Sigmoid colon (tissue), 6 donors: ENCODE measurements at regions not wholly inside any gene's neighbourhood (a gene's known extent, or its start where the extent isn't known, plus 50 kb on each side); places are given as distances from the start of the nearest gene placed in this dataset.

Experiments
- DNase-seq: peaks from one replicate; pipeline ENCODE4 v3.0.0-alpha.2; 2019
- H3K27ac ChIP-seq, 4 donors: fragments of 200-600 bp; sonication (generic); one replicate each; pipeline ENCODE4 v1.5.1; 2016 to 2019; ENCODE audit warnings: mild to moderate bottlenecking in 1 of 4
- H3K27me3 ChIP-seq, 3 donors: fragments of 200-600 bp; sonication (generic); one replicate each; pipeline ENCODE4 v1.5.1; 2019; ENCODE audit warnings: mild to moderate bottlenecking in 1 of 3
- H3K36me3 ChIP-seq, 4 donors: fragments of 200-600 bp; sonication (generic); one replicate each; pipeline ENCODE4 v1.5.1; 2016 to 2019
- H3K4me1 ChIP-seq, 4 donors: fragments of 200-600 bp; sonication (generic); one replicate each; pipeline ENCODE4 v1.5.1; 2017 to 2019
- H3K4me3 ChIP-seq, 4 donors: fragments of 200-600 bp; sonication (generic); one replicate each; pipeline ENCODE4 v1.5.1; 2017 to 2019; ENCODE audit warnings: mild to moderate bottlenecking in 2 of 4, moderate library complexity in 1 of 4
- H3K9me3 ChIP-seq, 4 donors: fragments of 200-600 bp in 3 of 4; sonication (generic) in 3 of 4; one replicate each; pipeline versions ENCODE4 v1.5.1 to v1.6.1; 2013 to 2019
- EP300 ChIP-seq, 4 donors: sonication (generic); formaldehyde crosslinking; IDR thresholded peaks; one replicate each; pipeline ENCODE4 v1.6.1; 2017; ENCODE audit warnings: antibody characterized with exemption in 4 of 4
- POLR2A ChIP-seq, 2 donors: fragments of 450-650 bp; IDR thresholded peaks; one replicate each; pipeline ENCODE4 v1.6.1; 2016; ENCODE audit warnings: antibody characterized with exemption in 2 of 2, mild to moderate bottlenecking in 2 of 2, moderate library complexity in 2 of 2
- POLR2AphosphoS5 ChIP-seq, 4 donors: sonication (generic); formaldehyde crosslinking; IDR thresholded peaks; one replicate each; pipeline ENCODE4 v1.6.1; 2017; ENCODE audit warnings: antibody characterized with exemption in 4 of 4
- WGBS, 2 donors: extraction: QIAGEN DNeasy Blood & Tissue Kit; methylation state at CpG; one replicate each; pipeline ENCODE4 v1.1.7; 2013; 5-methylcytosine and 5-hydroxymethylcytosine counted together
- intact Hi-C: fragments of 100-400 bp; cut with DNase I; formaldehyde crosslinking; loops from one replicate; pipeline ENCODE4 v1.15.1; 2023
- TF ChIP-seq, protein P1 (sequence below), 4 experiments: fragments of 450-650 bp in 3 of 4; fragments of 200-600 bp in 1 of 4; IDR thresholded peaks; one replicate each; pipeline ENCODE4 v1.5.1; 2016 to 2019; ENCODE audit warnings: antibody characterized with exemption in 4 of 4, mild to moderate bottlenecking in 3 of 4, moderate library complexity in 2 of 4
- donor health status: healthy with polysubstance abuse.
- donor health status: healthy.

DNA sequence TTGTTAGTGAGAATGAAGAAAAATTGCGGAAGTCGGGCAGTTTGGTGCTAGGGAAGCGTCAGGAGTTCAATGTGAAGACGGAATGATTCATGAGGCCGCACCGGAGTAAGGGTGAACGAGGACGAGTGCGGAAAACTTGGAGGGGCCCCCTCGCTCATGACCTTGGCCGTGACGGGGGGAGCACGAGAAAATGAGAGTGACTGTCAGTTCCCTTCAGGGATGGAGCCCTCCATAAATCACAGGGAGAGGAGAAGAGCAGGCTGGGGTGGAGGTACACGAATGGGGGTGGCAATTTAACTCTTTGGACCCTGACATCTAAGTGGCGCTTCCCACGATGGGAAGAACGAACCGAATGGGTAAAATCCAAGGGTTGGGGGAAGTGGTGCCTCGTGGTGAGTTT is 486.4 kb downstream of the TSHZ3 start:
- no peaks in the 10 kb centered on the region for H3K36me3 ChIP-seq
- H3K27me3 ChIP-seq, result no peaks in the 10 kb centered on the region
- DNase-seq, result no peak
- no peaks in the 10 kb centered on the region for H3K9me3 ChIP-seq
- intact Hi-C loops, result no loop called here
- H3K4me3 ChIP-seq, result no peak overlapping the region
- WGBS, 2 donors, result 81 to 82% methylated on average over 19 of the region's 19 CpGs
- H3K27ac ChIP-seq, result no peak overlapping the region
- H3K4me1 ChIP-seq, result no peaks in the 10 kb centered on the region
- no peak for TF ChIP-seq EP300 (IDR thresholded peaks at IDR 0.05)
- TF ChIP-seq, protein P1, sequence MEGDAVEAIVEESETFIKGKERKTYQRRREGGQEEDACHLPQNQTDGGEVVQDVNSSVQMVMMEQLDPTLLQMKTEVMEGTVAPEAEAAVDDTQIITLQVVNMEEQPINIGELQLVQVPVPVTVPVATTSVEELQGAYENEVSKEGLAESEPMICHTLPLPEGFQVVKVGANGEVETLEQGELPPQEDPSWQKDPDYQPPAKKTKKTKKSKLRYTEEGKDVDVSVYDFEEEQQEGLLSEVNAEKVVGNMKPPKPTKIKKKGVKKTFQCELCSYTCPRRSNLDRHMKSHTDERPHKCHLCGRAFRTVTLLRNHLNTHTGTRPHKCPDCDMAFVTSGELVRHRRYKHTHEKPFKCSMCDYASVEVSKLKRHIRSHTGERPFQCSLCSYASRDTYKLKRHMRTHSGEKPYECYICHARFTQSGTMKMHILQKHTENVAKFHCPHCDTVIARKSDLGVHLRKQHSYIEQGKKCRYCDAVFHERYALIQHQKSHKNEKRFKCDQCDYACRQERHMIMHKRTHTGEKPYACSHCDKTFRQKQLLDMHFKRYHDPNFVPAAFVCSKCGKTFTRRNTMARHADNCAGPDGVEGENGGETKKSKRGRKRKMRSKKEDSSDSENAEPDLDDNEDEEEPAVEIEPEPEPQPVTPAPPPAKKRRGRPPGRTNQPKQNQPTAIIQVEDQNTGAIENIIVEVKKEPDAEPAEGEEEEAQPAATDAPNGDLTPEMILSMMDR (IDR thresholded peaks at IDR 0.05), result no peak
- no peak for TF ChIP-seq POLR2AphosphoS5 (IDR thresholded peaks at IDR 0.05)
- TF ChIP-seq POLR2A (IDR thresholded peaks at IDR 0.05), result no peak

DNA sequence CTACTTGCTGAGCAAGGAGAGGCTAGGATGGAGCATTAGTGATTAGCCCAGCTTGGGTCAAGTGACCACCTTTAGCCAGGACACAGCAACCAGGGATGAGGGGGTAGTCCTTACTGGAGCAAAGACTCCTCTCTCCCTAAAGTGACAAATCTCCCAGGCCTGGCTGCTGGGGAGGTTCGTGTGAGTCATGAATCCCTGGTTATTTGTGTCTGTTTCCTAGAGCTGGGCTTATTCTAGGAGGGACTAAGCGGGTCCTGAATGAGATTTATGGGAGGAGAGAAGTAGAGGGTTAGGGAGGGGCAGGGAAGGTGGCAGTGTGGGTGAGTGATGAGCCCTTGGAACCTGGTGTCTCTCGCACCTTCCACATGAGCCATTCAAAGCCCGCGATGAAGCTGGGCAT is 487.3 kb downstream of the TSHZ3 start:
- Histone ChIP-seq H3K27ac (no peak overlapping the region), H3K27me3 (no peaks in the 10 kb centered on the region), H3K9me3 (no peaks in the 10 kb centered on the region), H3K4me3 (no peak overlapping the region), H3K36me3 (no peaks in the 10 kb centered on the region), H3K4me1 (no peaks in the 10 kb centered on the region)
- no peak for DNase-seq
- TF ChIP-seq, protein P1 (IDR thresholded peaks at IDR 0.05), result no peak
- TF ChIP-seq EP300 (IDR thresholded peaks at IDR 0.05) (no peak), POLR2A (IDR thresholded peaks at IDR 0.05) (no peak)
- WGBS, 2 donors, result 82 to 86% methylated on average over 5 of the region's 5 CpGs
- intact Hi-C loops, result no loop called here

DNA sequence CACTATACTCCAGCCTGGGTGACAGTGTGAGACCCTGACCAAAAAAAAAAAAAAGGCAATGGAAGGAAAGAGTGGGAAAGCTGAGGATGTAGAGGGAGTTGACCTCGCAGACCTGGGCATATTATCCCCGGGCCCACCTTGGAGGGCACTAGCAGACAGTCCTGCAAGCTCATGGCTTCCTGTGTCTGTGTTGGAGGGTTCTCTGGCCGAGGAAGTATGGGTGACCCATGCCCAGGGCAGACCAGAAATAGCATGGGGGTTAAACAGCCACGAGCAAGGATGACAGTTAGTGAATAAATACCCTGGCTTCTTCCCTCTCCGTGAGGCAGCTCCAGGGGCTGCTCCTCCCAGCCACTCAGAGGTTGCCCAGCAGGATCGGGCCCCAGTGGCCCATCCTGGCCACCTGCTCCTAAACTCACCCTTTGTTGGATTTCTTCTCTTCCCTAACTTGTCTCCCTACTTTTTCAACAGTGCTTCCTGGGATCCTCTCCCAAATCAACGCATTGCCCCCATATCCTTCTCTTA is 485.8 kb downstream of the ZNF536 start:
- Histone ChIP-seq H3K27me3 (no peaks in the 10 kb centered on the region), H3K4me3 (no peak overlapping the region), H3K9me3 (no peaks in the 10 kb centered on the region), H3K4me1 (no peaks in the 10 kb centered on the region), H3K27ac (no peak overlapping the region), H3K36me3 (no peaks in the 10 kb centered on the region)
- WGBS, 2 donors, result 73 to 76% methylated on average over 7 of the region's 7 CpGs
- intact Hi-C loops, result no loop called here
- TF ChIP-seq EP300 (IDR thresholded peaks at IDR 0.05) (no peak), POLR2A (IDR thresholded peaks at IDR 0.05) (no peak), POLR2AphosphoS5 (IDR thresholded peaks at IDR 0.05) (no peak)
- TF ChIP-seq, protein P1 (IDR thresholded peaks at IDR 0.05), result no peak
- DNase-seq, result no peak

DNA sequence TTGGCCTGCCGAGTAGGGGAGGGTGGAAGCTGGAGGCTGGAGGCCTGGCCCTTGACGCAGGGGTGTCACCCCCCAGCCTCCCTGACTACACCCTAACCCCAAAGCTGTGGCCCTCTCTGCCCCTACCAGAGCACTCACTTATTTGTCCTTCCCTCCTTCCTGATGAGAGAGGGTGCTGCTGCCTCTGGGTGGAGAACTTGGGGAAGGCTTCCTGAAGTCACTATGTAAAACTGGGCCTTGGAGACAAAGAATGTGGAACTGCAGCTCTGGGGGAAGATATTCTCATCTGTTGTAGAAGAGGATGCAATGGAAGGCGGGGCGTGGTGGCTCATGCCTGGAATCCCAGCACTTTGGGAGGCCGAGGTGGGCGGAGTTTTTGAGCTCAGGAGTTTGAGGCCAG is 485.2 kb downstream of the ZNF536 start:
- intact Hi-C loops, result no loop called here
- no peaks in the 10 kb centered on the region for H3K36me3 ChIP-seq
- WGBS, 2 donors, result 77 to 88% methylated on average over 6 of the region's 6 CpGs
- H3K27ac ChIP-seq, result no peak overlapping the region
- no peak overlapping the region for H3K4me3 ChIP-seq
- no peaks in the 10 kb centered on the region for H3K9me3 ChIP-seq
- TF ChIP-seq, protein P1 (IDR thresholded peaks at IDR 0.05), result no peak
- TF ChIP-seq EP300 (IDR thresholded peaks at IDR 0.05), result no peak
- no peak for TF ChIP-seq POLR2A (IDR thresholded peaks at IDR 0.05)
- no peak for TF ChIP-seq POLR2AphosphoS5 (IDR thresholded peaks at IDR 0.05)
- H3K27me3 ChIP-seq, result no peaks in the 10 kb centered on the region
- no peak for DNase-seq
- H3K4me1 ChIP-seq, result no peaks in the 10 kb centered on the region

DNA sequence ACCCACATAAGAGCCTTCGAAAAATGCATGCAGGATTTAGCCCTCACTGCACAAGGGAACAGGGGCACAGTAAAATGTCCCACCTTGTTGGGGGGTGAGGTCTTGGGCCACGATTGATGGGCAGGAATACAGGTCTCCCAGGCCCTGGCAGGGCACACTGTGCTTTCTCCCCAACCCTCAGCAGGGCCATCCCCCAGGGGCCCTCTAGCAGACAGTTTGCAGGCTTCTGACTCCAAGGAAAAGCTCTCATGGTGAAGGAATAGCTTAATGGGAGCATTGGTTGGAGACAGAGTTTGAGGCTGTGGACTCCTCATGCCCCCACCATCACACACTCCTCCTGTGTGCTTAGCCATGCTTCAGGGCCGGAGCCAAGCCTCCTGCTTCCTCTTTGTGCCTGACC is 484.6 kb downstream of the ZNF536 start:
- no peak for DNase-seq
- WGBS, 2 donors, result 62 to 82% methylated on average over 3 of the region's 3 CpGs
- no peak for TF ChIP-seq POLR2AphosphoS5 (IDR thresholded peaks at IDR 0.05)
- TF ChIP-seq EP300 (IDR thresholded peaks at IDR 0.05), result no peak
- TF ChIP-seq, protein P1 (IDR thresholded peaks at IDR 0.05), result no peak
- TF ChIP-seq POLR2A (IDR thresholded peaks at IDR 0.05), result no peak
- Histone ChIP-seq H3K9me3 (no peaks in the 10 kb centered on the region), H3K27ac (no peak overlapping the region), H3K4me3 (no peak overlapping the region), H3K36me3 (no peaks in the 10 kb centered on the region), H3K4me1 (no peaks in the 10 kb centered on the region), H3K27me3 (no peaks in the 10 kb centered on the region)
- intact Hi-C loops, result no loop called here
